ENCODE measurements at regions not wholly inside any gene's neighbourhood (a gene's known extent, or its start where the extent isn't known, plus 50 kb on each side); places are given as distances from the start of the nearest gene placed in this dataset.

- H3F3A ChIP-seq (ENCODE audit: low read length, unreplicated experiment), result no peaks in the 10 kb centered on the region
- ATAC-seq, result no peak
- H2AFZ ChIP-seq (ENCODE audit: low read length), result no peak overlapping the region
- no peak for TF ChIP-seq CTCF (conservative IDR thresholded peaks at IDR 0.05; ENCODE audit: low read depth, low read length)
- TF ChIP-seq EZH2phosphoT487 (IDR thresholded peaks at IDR 0.05; ENCODE audit: borderline replicate concordance, low read length), result no peak
- no peak for TF ChIP-seq EZH2 (IDR thresholded peaks at IDR 0.05; ENCODE audit: low read length, unreplicated experiment)
- no peaks in the 10 kb centered on the region for H3K9me3 ChIP-seq (ENCODE audit: low read length)
- intact Hi-C loops (cut with micrococcal nuclease), result no loop called here
- no peaks in the 10 kb centered on the region for H3K36me3 ChIP-seq (ENCODE audit: low read depth, low read length)
- no peaks in the 10 kb centered on the region for H3K4me1 ChIP-seq (ENCODE audit: insufficient read depth, low read length)
- H3K4me3 ChIP-seq (ENCODE audit: low read length), result no peak overlapping the region
- no peaks in the 10 kb centered on the region for H3K79me2 ChIP-seq (ENCODE audit: low read length)
- H4K20me1 ChIP-seq (ENCODE audit: low read length), result no peaks in the 10 kb centered on the region
- ChIA-PET CTCF (no interaction called here), POLR2A (ENCODE audit: unreplicated experiment) (interaction anchor here (0.6 kb wide), 1 partner anchor 775 kb away, joined by 3 read pairs; no protein-coding TSS in a partner anchor)
- H3K9ac ChIP-seq (ENCODE audit: low read length), result no peak overlapping the region
- no peak overlapping the region for H3K4me2 ChIP-seq (ENCODE audit: low read length)
- H3K27ac ChIP-seq (ENCODE audit: low read length), result no peak overlapping the region
- no TSS peak for BruUV-seq (replicated peaks)
- no peak for DNase-seq
- no peaks in the 10 kb centered on the region for H3K9me2 ChIP-seq (replicated peaks; ENCODE audit: low read length)
- no peaks in the 10 kb centered on the region for H3K27me3 ChIP-seq (ENCODE audit: low read length)
These were observed 200.8 kb downstream of the GRIA2 start for GRCh38 chr4:157421365-157421764.
